ENCODE measurements at regions not wholly inside any gene's neighbourhood (a gene's known extent, or its start where the extent isn't known, plus 50 kb on each side); places are given as distances from the start of the nearest gene placed in this dataset.

- Mint-ChIP-seq H3K9me3 (no peaks in the 10 kb centered on the region), H3K27me3 (ENCODE audit: low read depth) (no peaks in the 10 kb centered on the region), H3K4me3 (no peak overlapping the region), H3K4me1 (ENCODE audit: low read depth) (peaks cover 15% of the 10 kb centered on the region), H3K27ac (no peak overlapping the region), H3K36me3 (ENCODE audit: low read depth) (peaks cover 37% of the 10 kb centered on the region)
Measured at GRCh38 chr9:110136802-110137201, 71.2 kb downstream of the C9orf152 start.

GRCh38 chr9:110140276-110140675 is 67.7 kb downstream of the C9orf152 start:
- Mint-ChIP-seq H3K4me1 (ENCODE audit: low read depth) (peaks cover 41% of the 10 kb centered on the region), H3K4me3 (no peak overlapping the region), H3K36me3 (ENCODE audit: low read depth) (peaks cover 39% of the 10 kb centered on the region), H3K27me3 (ENCODE audit: low read depth) (no peaks in the 10 kb centered on the region), H3K9me3 (no peaks in the 10 kb centered on the region), H3K27ac (no peak overlapping the region)

- H3K27ac Mint-ChIP-seq: no peak overlapping the region
- H3K36me3 Mint-ChIP-seq (ENCODE audit: low read depth): peaks cover 40% of the 10 kb centered on the region
- no peak overlapping the region for H3K4me3 Mint-ChIP-seq
- no peaks in the 10 kb centered on the region for H3K27me3 Mint-ChIP-seq (ENCODE audit: low read depth)
- no peaks in the 10 kb centered on the region for H3K9me3 Mint-ChIP-seq
- H3K4me1 Mint-ChIP-seq (ENCODE audit: low read depth): peaks cover 43% of the 10 kb centered on the region
Measured at GRCh38 chr9:110141227-110141793, 66.6 kb downstream of the C9orf152 start.

GRCh38 chr9:110142253-110142652 is 65.7 kb downstream of the C9orf152 start:
- Mint-ChIP-seq H3K27ac (peak overlapping the region; percentile 67), H3K4me3 (no peak overlapping the region), H3K4me1 (ENCODE audit: low read depth) (peaks cover 48% of the 10 kb centered on the region), H3K36me3 (ENCODE audit: low read depth) (peaks cover 37% of the 10 kb centered on the region), H3K27me3 (ENCODE audit: low read depth) (no peaks in the 10 kb centered on the region), H3K9me3 (no peaks in the 10 kb centered on the region)

GRCh38 chr9:110142868-110143481 is 65.0 kb downstream of the C9orf152 start:
- Mint-ChIP-seq H3K36me3 (ENCODE audit: low read depth) (peaks cover 33% of the 10 kb centered on the region), H3K4me1 (ENCODE audit: low read depth) (peaks cover 55% of the 10 kb centered on the region), H3K9me3 (no peaks in the 10 kb centered on the region), H3K27me3 (ENCODE audit: low read depth) (no peaks in the 10 kb centered on the region), H3K4me3 (peak overlapping the region; percentile 9), H3K27ac (peak overlapping the region; percentile 96)

GRCh38 chr9:110143485-110143884 is 64.5 kb downstream of the C9orf152 start:
- no peaks in the 10 kb centered on the region for H3K9me3 Mint-ChIP-seq
- no peaks in the 10 kb centered on the region for H3K27me3 Mint-ChIP-seq (ENCODE audit: low read depth)
- peak overlapping the region; percentile 38 for H3K4me3 Mint-ChIP-seq
- H3K36me3 Mint-ChIP-seq (ENCODE audit: low read depth): peaks cover 33% of the 10 kb centered on the region
- peaks cover 60% of the 10 kb centered on the region for H3K4me1 Mint-ChIP-seq (ENCODE audit: low read depth)
- peak overlapping the region; percentile 96 for H3K27ac Mint-ChIP-seq

GRCh38 chr9:110143950-110144545 is 63.9 kb downstream of the C9orf152 start:
- H3K4me1 Mint-ChIP-seq (ENCODE audit: low read depth): peaks cover 61% of the 10 kb centered on the region
- no peaks in the 10 kb centered on the region for H3K27me3 Mint-ChIP-seq (ENCODE audit: low read depth)
- peak overlapping the region; percentile 96 for H3K27ac Mint-ChIP-seq
- H3K9me3 Mint-ChIP-seq: no peaks in the 10 kb centered on the region
- peak overlapping the region; percentile 38 for H3K4me3 Mint-ChIP-seq
- H3K36me3 Mint-ChIP-seq (ENCODE audit: low read depth): peaks cover 29% of the 10 kb centered on the region

- Mint-ChIP-seq H3K27me3 (ENCODE audit: low read depth) (no peaks in the 10 kb centered on the region), H3K27ac (peak overlapping the region; percentile 69), H3K4me3 (peak overlapping the region; percentile 36), H3K4me1 (ENCODE audit: low read depth) (peaks cover 76% of the 10 kb centered on the region), H3K36me3 (ENCODE audit: low read depth) (peaks cover 32% of the 10 kb centered on the region), H3K9me3 (peaks cover 10% of the 10 kb centered on the region)
Measured at GRCh38 chr9:110146373-110146772, 61.6 kb downstream of the C9orf152 start.

- Mint-ChIP-seq H3K27ac (peak overlapping the region; percentile 95), H3K27me3 (ENCODE audit: low read depth) (no peaks in the 10 kb centered on the region), H3K4me1 (ENCODE audit: low read depth) (peaks cover 80% of the 10 kb centered on the region), H3K4me3 (peak overlapping the region; percentile 86), H3K9me3 (peaks cover 10% of the 10 kb centered on the region), H3K36me3 (ENCODE audit: low read depth) (peaks cover 30% of the 10 kb centered on the region)
Measured at GRCh38 chr9:110148384-110148783, 59.6 kb downstream of the C9orf152 start.

- peak overlapping the region; percentile 86 for H3K4me3 Mint-ChIP-seq
- H3K9me3 Mint-ChIP-seq: peaks cover 10% of the 10 kb centered on the region
- peak overlapping the region; percentile 95 for H3K27ac Mint-ChIP-seq
- peaks cover 79% of the 10 kb centered on the region for H3K4me1 Mint-ChIP-seq (ENCODE audit: low read depth)
- no peaks in the 10 kb centered on the region for H3K27me3 Mint-ChIP-seq (ENCODE audit: low read depth)
- H3K36me3 Mint-ChIP-seq (ENCODE audit: low read depth): peaks cover 30% of the 10 kb centered on the region
Measured at GRCh38 chr9:110148891-110149290, 59.1 kb downstream of the C9orf152 start.

Data from T-helper 1 cell treated with Interleukin-12 subunit alpha and Interleukin-12 subunit beta and Interleukin-4 antibody, amounts not matched to agents 30 μg/mL and 1 μg/mL, for 36 hours (primary cell).